T-helper 2 cell treated with Interferon-gamma antibody and Interleukin-4, amounts not matched to agents 5 μg/mL and 100 μg/mL, for 36 hours (primary cell): ENCODE measurements at regions not wholly inside any gene's neighbourhood (a gene's known extent, or its start where the extent isn't known, plus 50 kb on each side); places are given as distances from the start of the nearest gene placed in this dataset.

Experiments
- DNase-seq: peaks from one replicate; pipeline ENCODE4 v3.0.0; 2021; ENCODE audit warnings: low spot score
- H3K27ac Mint-ChIP-seq: one replicate; pipeline ENCODE4 v1.8.0; 2021; ENCODE audit warnings: mild to moderate bottlenecking, mixed read lengths
- H3K27me3 Mint-ChIP-seq: one replicate; pipeline ENCODE4 v1.8.0; 2021; ENCODE audit warnings: low read depth, mixed read lengths
- H3K36me3 Mint-ChIP-seq: one replicate; pipeline ENCODE4 v1.8.0; 2021; ENCODE audit warnings: low read depth, mixed read lengths
- H3K4me1 Mint-ChIP-seq: one replicate; pipeline ENCODE4 v1.8.0; 2021; ENCODE audit warnings: low read depth, mixed read lengths
- H3K4me3 Mint-ChIP-seq: one replicate; pipeline ENCODE4 v1.8.0; 2022; ENCODE audit warnings: mild to moderate bottlenecking, moderate library complexity, mixed read lengths
- H3K9me3 Mint-ChIP-seq: one replicate; pipeline ENCODE4 v1.8.0; 2021; ENCODE audit warnings: mixed read lengths

- no peak for DNase-seq
- Mint-ChIP-seq H3K4me1 (no peaks in the 10 kb centered on the region), H3K4me3 (no peak overlapping the region), H3K27me3 (peaks cover 3% of the 10 kb centered on the region), H3K27ac (no peak overlapping the region), H3K36me3 (no peaks in the 10 kb centered on the region), H3K9me3 (no peaks in the 10 kb centered on the region)
Measured at GRCh38 chr17:65406552-65406951, 154.9 kb downstream of the AXIN2 start.

DNA sequence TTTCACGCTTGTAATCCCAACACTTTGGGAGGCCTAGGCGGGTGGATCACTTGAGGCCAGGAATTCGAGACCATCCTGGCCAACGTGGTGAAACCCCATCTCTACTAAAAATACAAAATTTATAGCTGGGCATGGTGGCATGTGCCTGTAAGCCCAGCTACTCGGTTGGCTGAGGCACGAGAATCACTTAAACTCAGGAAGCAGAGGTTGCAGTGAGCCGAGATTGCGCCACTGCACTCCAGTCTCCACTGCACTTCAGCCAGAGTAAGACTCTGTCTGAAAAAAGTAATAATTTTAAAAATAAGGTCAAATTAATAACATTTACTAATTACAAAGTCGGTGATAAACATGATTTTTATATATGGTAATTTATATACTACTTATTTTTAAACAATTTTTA lies 155.9 kb downstream of the AXIN2 start:
- H3K4me1 Mint-ChIP-seq, result no peaks in the 10 kb centered on the region
- H3K9me3 Mint-ChIP-seq, result no peaks in the 10 kb centered on the region
- no peak for DNase-seq
- H3K27ac Mint-ChIP-seq, result no peak overlapping the region
- peaks cover 7% of the 10 kb centered on the region for H3K27me3 Mint-ChIP-seq
- no peaks in the 10 kb centered on the region for H3K36me3 Mint-ChIP-seq
- H3K4me3 Mint-ChIP-seq, result no peak overlapping the region

- Mint-ChIP-seq H3K27me3 (peaks cover 10% of the 10 kb centered on the region), H3K27ac (no peak overlapping the region), H3K9me3 (no peaks in the 10 kb centered on the region), H3K4me3 (no peak overlapping the region), H3K36me3 (no peaks in the 10 kb centered on the region), H3K4me1 (no peaks in the 10 kb centered on the region)
- no peak for DNase-seq
Measured at GRCh38 chr17:65404761-65405160, 156.7 kb downstream of the AXIN2 start.

- H3K36me3 Mint-ChIP-seq, result no peaks in the 10 kb centered on the region
- peaks cover 11% of the 10 kb centered on the region for H3K27me3 Mint-ChIP-seq
- H3K27ac Mint-ChIP-seq, result no peak overlapping the region
- H3K4me3 Mint-ChIP-seq, result no peak overlapping the region
- DNase-seq, result no peak
- no peaks in the 10 kb centered on the region for H3K4me1 Mint-ChIP-seq
- H3K9me3 Mint-ChIP-seq, result no peaks in the 10 kb centered on the region
Measured at GRCh38 chr17:65403626-65404025, 157.8 kb downstream of the AXIN2 start.

GRCh38 chr17:65402513-65403496 lies 158.6 kb downstream of the AXIN2 start:
- no peaks in the 10 kb centered on the region for H3K36me3 Mint-ChIP-seq
- H3K27me3 Mint-ChIP-seq, result peaks cover 11% of the 10 kb centered on the region
- no peaks in the 10 kb centered on the region for H3K9me3 Mint-ChIP-seq
- no peak overlapping the region for H3K27ac Mint-ChIP-seq
- DNase-seq, result no peak
- no peaks in the 10 kb centered on the region for H3K4me1 Mint-ChIP-seq
- H3K4me3 Mint-ChIP-seq, result no peak overlapping the region

- H3K27me3 Mint-ChIP-seq, result peaks cover 11% of the 10 kb centered on the region
Measured at GRCh38 chr17:65401561-65401960, 159.9 kb downstream of the AXIN2 start.

DNA sequence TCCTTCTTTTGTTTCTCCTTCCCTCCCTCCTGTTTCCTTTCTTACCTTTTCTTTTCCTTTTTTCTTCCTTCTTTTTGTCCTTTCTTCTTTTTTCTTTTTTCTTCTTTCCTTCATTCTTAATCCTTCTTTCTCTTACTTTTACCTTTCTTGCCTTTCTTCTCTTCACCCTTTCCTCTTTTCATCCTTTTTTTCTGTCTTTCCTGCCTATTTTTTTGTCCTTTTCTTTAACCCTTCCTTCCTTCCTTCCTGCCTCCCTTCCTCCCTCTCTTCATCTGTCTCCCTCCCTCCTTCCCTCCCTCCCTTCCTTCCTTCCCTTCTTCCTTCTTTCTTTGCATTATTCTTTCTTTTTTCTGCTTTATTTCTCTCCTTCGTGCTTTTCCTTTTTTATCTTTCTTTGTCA lies 160.7 kb downstream of the AXIN2 start:
- no peak overlapping the region for H3K4me3 Mint-ChIP-seq
- no peaks in the 10 kb centered on the region for H3K9me3 Mint-ChIP-seq
- no peaks in the 10 kb centered on the region for H3K36me3 Mint-ChIP-seq
- H3K4me1 Mint-ChIP-seq, result no peaks in the 10 kb centered on the region
- peaks cover 13% of the 10 kb centered on the region for H3K27me3 Mint-ChIP-seq
- no peak for DNase-seq
- no peak overlapping the region for H3K27ac Mint-ChIP-seq

More at GRCh38 chr17:65401561-65401960, 159.9 kb downstream of the AXIN2 start:
- no peak for DNase-seq
- H3K36me3 Mint-ChIP-seq, result no peaks in the 10 kb centered on the region
- no peak overlapping the region for H3K27ac Mint-ChIP-seq
- no peaks in the 10 kb centered on the region for H3K4me1 Mint-ChIP-seq
- H3K9me3 Mint-ChIP-seq, result no peaks in the 10 kb centered on the region
- no peak overlapping the region for H3K4me3 Mint-ChIP-seq

GRCh38 chr17:65398040-65398787 lies 163.2 kb downstream of the AXIN2 start:
- no peaks in the 10 kb centered on the region for H3K36me3 Mint-ChIP-seq
- DNase-seq, result no peak
- H3K4me1 Mint-ChIP-seq, result no peaks in the 10 kb centered on the region
- H3K27ac Mint-ChIP-seq, result no peak overlapping the region
- H3K27me3 Mint-ChIP-seq, result peaks cover 13% of the 10 kb centered on the region
- no peaks in the 10 kb centered on the region for H3K9me3 Mint-ChIP-seq
- no peak overlapping the region for H3K4me3 Mint-ChIP-seq

- H3K9me3 Mint-ChIP-seq, result no peaks in the 10 kb centered on the region
- no peak overlapping the region for H3K27ac Mint-ChIP-seq
- H3K27me3 Mint-ChIP-seq, result peaks cover 11% of the 10 kb centered on the region
- no peaks in the 10 kb centered on the region for H3K36me3 Mint-ChIP-seq
- H3K4me1 Mint-ChIP-seq, result no peaks in the 10 kb centered on the region
- no peak for DNase-seq
- H3K4me3 Mint-ChIP-seq, result no peak overlapping the region
Measured at GRCh38 chr17:65395924-65396323, 165.5 kb downstream of the AXIN2 start.

DNA sequence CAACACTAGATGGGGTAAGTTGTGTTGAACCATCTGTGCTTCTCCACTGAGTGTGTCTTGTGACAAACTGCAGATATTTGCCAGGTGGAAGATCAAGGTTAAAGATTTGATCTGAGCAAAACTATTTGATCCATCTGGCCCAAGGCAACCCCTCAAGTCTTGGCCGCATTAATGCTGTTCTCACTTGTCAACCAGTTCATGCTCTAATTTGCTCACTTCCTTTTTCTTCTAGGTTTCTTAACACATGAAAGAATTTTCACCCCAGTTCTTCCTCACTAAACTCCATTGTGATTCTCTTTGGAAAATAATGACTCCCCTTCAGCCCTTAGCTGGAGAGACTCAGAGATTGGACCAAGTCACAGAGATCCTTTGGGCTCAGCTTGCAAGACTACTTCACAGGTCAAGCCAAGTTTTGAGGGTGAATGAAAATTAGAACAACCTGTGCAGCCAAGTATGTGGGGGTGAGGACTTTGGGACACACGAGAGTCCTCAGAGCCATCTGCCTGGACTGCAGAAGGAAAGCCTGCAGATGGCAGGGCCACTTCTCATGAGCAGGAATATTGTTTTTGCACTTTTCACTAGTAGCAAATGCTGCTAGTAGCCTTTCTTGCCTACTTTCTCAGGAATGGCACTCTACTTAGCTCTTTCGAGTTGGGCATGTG lies 166.5 kb downstream of the AXIN2 start:
- Mint-ChIP-seq H3K4me3 (no peak overlapping the region), H3K4me1 (no peaks in the 10 kb centered on the region), H3K9me3 (no peaks in the 10 kb centered on the region), H3K27me3 (peaks cover 7% of the 10 kb centered on the region), H3K27ac (no peak overlapping the region), H3K36me3 (no peaks in the 10 kb centered on the region)
- no peak for DNase-seq

- no peak overlapping the region for H3K4me3 Mint-ChIP-seq
- DNase-seq, result no peak
- H3K4me1 Mint-ChIP-seq, result no peaks in the 10 kb centered on the region
- H3K9me3 Mint-ChIP-seq, result no peaks in the 10 kb centered on the region
- H3K27ac Mint-ChIP-seq, result no peak overlapping the region
- peaks cover 2% of the 10 kb centered on the region for H3K27me3 Mint-ChIP-seq
- no peaks in the 10 kb centered on the region for H3K36me3 Mint-ChIP-seq
Measured at GRCh38 chr17:65393514-65393913, 167.9 kb downstream of the AXIN2 start.

DNA sequence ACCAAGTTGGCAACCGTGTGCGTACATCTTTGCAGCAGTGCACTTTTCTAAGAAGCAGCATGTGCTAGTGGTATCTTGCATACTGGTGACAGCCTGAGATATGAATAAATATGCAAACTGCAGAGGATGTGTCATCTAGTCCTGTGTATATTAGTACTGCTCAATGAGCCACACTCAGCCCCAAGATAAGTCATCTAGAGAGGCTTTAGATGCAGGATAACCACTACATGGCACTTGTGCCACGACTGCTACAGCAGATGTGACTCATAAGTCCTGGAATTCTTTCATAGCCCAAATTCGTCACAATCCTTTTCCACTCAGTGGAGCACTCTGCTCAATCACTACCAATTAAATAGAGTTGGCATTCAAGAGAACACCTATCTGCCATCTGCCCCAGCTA lies 171.5 kb downstream of the AXIN2 start:
- Mint-ChIP-seq H3K9me3 (no peaks in the 10 kb centered on the region), H3K4me3 (no peak overlapping the region), H3K27ac (no peak overlapping the region), H3K36me3 (no peaks in the 10 kb centered on the region), H3K27me3 (peaks cover 3% of the 10 kb centered on the region), H3K4me1 (no peaks in the 10 kb centered on the region)
- DNase-seq, result no peak

DNA sequence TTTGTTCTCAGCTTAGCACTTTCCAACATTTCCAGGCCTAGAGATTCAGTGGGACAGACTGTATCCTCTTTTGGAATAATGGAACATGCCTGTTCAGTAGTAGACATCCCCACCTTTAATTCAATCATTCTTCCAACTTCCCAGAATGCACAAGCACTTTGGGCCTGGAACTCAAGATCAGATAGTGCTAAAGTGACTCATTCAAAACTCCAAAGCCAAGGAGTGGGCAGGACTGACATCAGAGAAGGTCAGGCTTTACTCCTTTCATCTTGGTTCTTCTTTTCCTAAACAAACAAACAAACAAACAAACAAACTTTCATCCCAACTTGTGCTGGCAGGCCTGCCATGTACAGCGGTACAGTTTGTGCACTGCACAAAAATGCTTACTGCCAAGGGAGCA lies 172.0 kb downstream of the AXIN2 start:
- no peaks in the 10 kb centered on the region for H3K9me3 Mint-ChIP-seq
- no peak overlapping the region for H3K27ac Mint-ChIP-seq
- peaks cover 3% of the 10 kb centered on the region for H3K27me3 Mint-ChIP-seq
- H3K4me3 Mint-ChIP-seq, result no peak overlapping the region
- H3K4me1 Mint-ChIP-seq, result no peaks in the 10 kb centered on the region
- no peak for DNase-seq
- H3K36me3 Mint-ChIP-seq, result no peaks in the 10 kb centered on the region

DNA sequence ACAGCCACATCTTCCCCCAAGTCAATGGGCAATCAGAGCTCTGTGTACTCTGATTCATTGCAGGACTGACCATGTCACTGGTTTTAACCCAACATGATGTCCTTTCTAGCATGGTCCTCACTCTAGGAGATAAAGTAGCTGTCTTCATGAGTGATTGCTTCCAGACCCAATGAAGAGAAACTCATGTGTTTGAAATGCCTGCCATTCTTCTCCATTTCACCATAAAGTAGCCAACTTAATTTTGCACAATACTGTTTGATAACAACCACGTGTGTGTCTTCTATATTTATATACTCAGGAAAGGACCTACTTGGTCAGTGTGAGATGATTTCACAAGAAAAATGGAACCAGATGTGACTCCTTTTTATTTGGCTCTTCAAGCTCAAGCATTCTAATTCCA lies 172.5 kb downstream of the AXIN2 start:
- H3K27ac Mint-ChIP-seq, result no peak overlapping the region
- no peaks in the 10 kb centered on the region for H3K9me3 Mint-ChIP-seq
- H3K36me3 Mint-ChIP-seq, result no peaks in the 10 kb centered on the region
- no peaks in the 10 kb centered on the region for H3K4me1 Mint-ChIP-seq
- DNase-seq, result no peak
- H3K4me3 Mint-ChIP-seq, result no peak overlapping the region
- peaks cover 3% of the 10 kb centered on the region for H3K27me3 Mint-ChIP-seq
